ENCODE measurements at regions not wholly inside any gene's neighbourhood (a gene's known extent, or its start where the extent isn't known, plus 50 kb on each side); places are given as distances from the start of the nearest gene placed in this dataset.

GRCh38 chr7:131882321-131882720 lies 325.9 kb upstream of the PODXL start:
- Histone ChIP-seq H2AFZ (ENCODE audit: control insufficient read depth, low read length) (no peak overlapping the region), H3K79me2 (ENCODE audit: control insufficient read depth, insufficient read depth, low read length) (no peaks in the 10 kb centered on the region), H4K20me1 (ENCODE audit: control insufficient read depth, extremely low read depth, insufficient read depth, low read length) (no peaks in the 10 kb centered on the region), H3K27ac (ENCODE audit: control insufficient read depth, insufficient read depth, low read length) (no peak overlapping the region), H3K4me3 (ENCODE audit: control insufficient read depth in 2 of 3, extremely low read depth in 1 of 3, insufficient read depth in 2 of 3, low read depth in 1 of 3, low read length in 3 of 3) (no peak overlapping the region), H3K4me1 (ENCODE audit: control insufficient read depth, extremely low read depth, insufficient read depth, low read length) (peaks cover 14% of the 10 kb centered on the region), H3K9me1 (ENCODE audit: control insufficient read depth, extremely low read depth, insufficient read depth, low read length) (no peaks in the 10 kb centered on the region), H3K9ac (ENCODE audit: control insufficient read depth, extremely low read depth, insufficient read depth, low read length) (no peak overlapping the region), H3K4me2 (ENCODE audit: control insufficient read depth, extremely low read depth, insufficient read depth, low read depth, low read length) (no peak overlapping the region), H3K36me3 (ENCODE audit: control insufficient read depth in 2 of 2, extremely low read depth in 1 of 2, insufficient read depth in 2 of 2, low read length in 2 of 2) (no peaks in the 10 kb centered on the region), H3K27me3 (ENCODE audit: control insufficient read depth, extremely low read depth, insufficient read depth, low read length) (peaks cover 3% of the 10 kb centered on the region), H3K9me3 (ENCODE audit: control insufficient read depth, low read depth, low read length) (peaks cover 8% of the 10 kb centered on the region)
- dilution Hi-C loops (cut with MboI; ENCODE audit: extremely low pct_ligation_motif_present, low sequenced_read_pairs): no loop called here
- no peak for FAIRE-seq
- DNase-seq (ENCODE audit: low read depth, low spot score): no peak
- TF ChIP-seq CTCF (optimal IDR thresholded peaks at IDR 0.05 in 1 of 3, IDR thresholded peaks at IDR 0.05 in 1 of 3, conservative IDR thresholded peaks at IDR 0.05 in 1 of 3; ENCODE audit: extremely low read depth in 1 of 3, insufficient read depth in 2 of 3, low read length in 3 of 3) (no peak), EZH2 (IDR thresholded peaks at IDR 0.05; ENCODE audit: low read length) (no peak)

- no peaks in the 10 kb centered on the region for H3K9me1 ChIP-seq (ENCODE audit: control insufficient read depth, extremely low read depth, insufficient read depth, low read length)
- TF ChIP-seq EZH2 (IDR thresholded peaks at IDR 0.05; ENCODE audit: low read length): no peak
- no peak for TF ChIP-seq CTCF (optimal IDR thresholded peaks at IDR 0.05 in 1 of 3, IDR thresholded peaks at IDR 0.05 in 1 of 3, conservative IDR thresholded peaks at IDR 0.05 in 1 of 3; ENCODE audit: extremely low read depth in 1 of 3, insufficient read depth in 2 of 3, low read length in 3 of 3)
- dilution Hi-C loops (cut with MboI; ENCODE audit: extremely low pct_ligation_motif_present, low sequenced_read_pairs): no loop called here
- no peak overlapping the region for H3K9ac ChIP-seq (ENCODE audit: control insufficient read depth, extremely low read depth, insufficient read depth, low read length)
- H3K36me3 ChIP-seq (ENCODE audit: control insufficient read depth in 2 of 2, extremely low read depth in 1 of 2, insufficient read depth in 2 of 2, low read length in 2 of 2): no peaks in the 10 kb centered on the region
- H3K4me2 ChIP-seq (ENCODE audit: control insufficient read depth, extremely low read depth, insufficient read depth, low read depth, low read length): no peak overlapping the region
- H3K4me3 ChIP-seq (ENCODE audit: control insufficient read depth in 2 of 3, extremely low read depth in 1 of 3, insufficient read depth in 2 of 3, low read depth in 1 of 3, low read length in 3 of 3): no peak overlapping the region
- DNase-seq (ENCODE audit: low read depth, low spot score): no peak
- H3K9me3 ChIP-seq (ENCODE audit: control insufficient read depth, low read depth, low read length): no peaks in the 10 kb centered on the region
- H4K20me1 ChIP-seq (ENCODE audit: control insufficient read depth, extremely low read depth, insufficient read depth, low read length): no peaks in the 10 kb centered on the region
- no peak overlapping the region for H3K27ac ChIP-seq (ENCODE audit: control insufficient read depth, insufficient read depth, low read length)
- no peak for FAIRE-seq
- peaks cover 14% of the 10 kb centered on the region for H3K4me1 ChIP-seq (ENCODE audit: control insufficient read depth, extremely low read depth, insufficient read depth, low read length)
- H3K79me2 ChIP-seq (ENCODE audit: control insufficient read depth, insufficient read depth, low read length): no peaks in the 10 kb centered on the region
- peaks cover 3% of the 10 kb centered on the region for H3K27me3 ChIP-seq (ENCODE audit: control insufficient read depth, extremely low read depth, insufficient read depth, low read length)
- H2AFZ ChIP-seq (ENCODE audit: control insufficient read depth, low read length): no peak overlapping the region
Observed at GRCh38 chr7:131880078-131880477, 323.6 kb upstream of the PODXL start.
